ENCODE measurements at regions not wholly inside any gene's neighbourhood (a gene's known extent, or its start where the extent isn't known, plus 50 kb on each side); places are given as distances from the start of the nearest gene placed in this dataset.

DNA sequence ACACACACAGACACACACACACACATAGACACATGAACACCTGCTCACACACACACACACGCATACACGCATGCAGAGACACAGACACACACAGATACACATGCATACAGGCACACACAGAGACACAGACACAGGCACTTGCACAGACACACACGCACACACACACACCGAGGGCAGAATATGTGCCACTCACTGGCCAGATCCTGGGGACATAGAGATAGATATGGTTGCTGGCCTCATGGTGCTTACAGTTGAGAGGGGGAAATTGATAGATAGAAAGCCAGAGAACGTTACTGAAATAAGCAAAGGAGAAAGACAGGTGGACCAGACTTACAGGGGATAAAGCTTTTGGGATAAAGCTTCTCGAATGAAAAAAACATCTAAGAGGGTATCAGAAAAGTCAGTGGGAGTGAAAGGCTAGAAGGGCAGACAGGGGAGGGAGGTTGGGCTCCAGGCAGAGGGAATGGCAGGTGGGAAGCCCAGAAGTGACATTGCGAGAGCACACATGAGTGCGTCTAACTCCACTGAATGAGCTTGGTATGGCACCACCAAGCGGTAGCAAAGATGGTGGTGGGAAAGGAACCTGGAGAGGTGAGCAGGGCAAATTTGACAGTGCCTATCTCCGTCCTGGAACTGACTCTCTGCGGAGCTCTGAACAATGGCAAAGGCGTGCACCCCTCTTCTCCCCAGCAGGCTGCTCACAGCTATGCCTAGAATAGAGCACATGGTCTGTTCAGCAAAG, 390.1 kb upstream of the TRIB2 start:
- DNase-seq = no peak

- no peak for DNase-seq
These were observed 385.8 kb upstream of the TRIB2 start for GRCh38 chr2:12330916-12331315.

DNA sequence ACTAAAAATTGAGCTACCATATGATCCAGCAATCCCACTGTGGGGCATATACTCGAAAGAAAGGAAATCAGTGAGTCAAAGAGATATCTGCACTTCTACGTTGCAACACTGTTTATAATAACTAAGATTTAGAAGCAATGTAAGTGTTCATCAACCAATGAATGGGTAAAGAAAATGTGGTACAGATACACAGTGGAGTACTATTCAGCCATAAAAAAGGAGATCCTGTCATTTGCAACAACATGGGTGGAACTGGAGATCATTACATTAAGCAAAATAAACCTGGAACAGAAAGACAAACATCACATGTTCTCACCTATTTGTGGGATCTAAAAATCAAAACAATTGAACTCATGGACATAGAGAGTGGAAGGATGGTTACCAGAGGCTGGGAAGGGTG, 385.0 kb upstream of the TRIB2 start:
- no peak for DNase-seq

GRCh38 chr2:12333293-12333692, 383.4 kb upstream of the TRIB2 start:
- DNase-seq = no peak

GRCh38 chr2:12334412-12334966, 382.2 kb upstream of the TRIB2 start:
- no peak for DNase-seq

DNA sequence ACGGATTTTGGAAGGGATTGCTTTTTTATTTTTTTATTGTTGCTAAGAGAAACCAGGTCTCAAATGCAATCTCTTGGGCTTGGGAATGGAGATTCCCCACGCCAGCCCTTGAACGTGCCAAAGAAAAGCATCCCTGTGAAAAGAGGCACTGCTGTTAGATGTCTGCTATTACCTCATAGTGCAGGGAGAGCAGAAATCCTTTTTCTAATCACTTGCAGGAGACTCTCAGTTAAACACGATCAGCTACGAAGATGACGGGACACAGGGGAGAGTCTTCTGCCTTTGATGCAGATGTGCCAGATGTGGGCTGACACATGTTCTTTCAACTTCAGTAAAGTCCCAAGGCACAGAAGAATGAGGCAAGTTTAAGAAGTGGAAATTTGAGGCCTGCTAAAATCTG, 381.6 kb upstream of the TRIB2 start:
- no peak for DNase-seq

DNA sequence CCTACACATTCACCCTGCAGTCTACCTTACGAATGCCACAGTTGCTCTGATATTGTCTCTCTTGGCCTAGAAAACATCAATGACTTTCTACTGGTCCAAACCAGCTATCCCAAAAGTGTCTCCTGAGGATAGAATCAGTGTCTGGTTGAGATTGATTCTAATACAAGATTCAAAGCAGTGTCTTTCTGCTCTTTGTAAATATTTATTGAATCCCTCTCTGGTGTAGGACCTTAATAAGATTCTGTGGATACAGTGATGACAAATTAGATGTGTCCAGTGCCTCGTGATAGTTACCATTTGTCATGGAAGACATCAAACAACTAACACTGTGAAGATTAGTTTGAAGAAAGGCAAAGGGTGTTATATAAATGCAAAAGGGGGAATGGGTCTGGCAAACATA, 380.7 kb upstream of the TRIB2 start:
- no peak for DNase-seq

DNA sequence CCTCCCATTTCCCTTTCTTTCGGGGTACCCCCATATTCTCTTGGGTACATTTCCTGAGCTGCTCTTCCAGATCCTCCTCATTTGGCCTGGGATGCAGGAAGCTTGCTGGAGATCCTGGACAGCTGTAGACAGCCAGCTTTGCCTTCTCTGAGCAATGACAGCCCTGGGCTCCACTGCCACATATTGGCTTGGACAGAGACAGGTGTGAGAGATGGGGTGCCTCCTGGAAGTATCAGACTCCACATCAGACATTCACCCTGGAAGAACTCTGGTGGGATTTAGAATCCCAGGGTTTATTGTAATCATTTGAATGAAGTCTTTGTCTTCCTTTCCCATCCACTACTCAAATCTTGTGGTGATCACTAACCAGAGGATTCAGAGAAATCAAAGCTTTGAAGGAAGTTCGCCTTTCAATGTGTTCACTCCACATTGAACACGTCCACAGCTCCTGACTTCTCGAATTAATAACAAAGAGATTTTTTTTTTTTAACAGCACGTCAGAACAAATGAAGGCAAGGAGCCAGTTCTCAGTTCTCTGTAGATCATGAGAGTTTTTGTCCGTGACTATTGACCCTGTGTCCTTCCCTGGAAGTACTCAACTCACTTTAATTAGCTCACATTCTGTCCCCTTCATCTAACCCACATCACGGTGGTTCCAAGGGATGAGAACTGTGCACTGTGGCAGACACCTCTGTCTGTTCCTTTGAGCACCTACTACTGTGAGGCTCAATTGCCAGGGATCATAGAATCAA, 377.6 kb upstream of the TRIB2 start:
- DNase-seq = no peak

DNA sequence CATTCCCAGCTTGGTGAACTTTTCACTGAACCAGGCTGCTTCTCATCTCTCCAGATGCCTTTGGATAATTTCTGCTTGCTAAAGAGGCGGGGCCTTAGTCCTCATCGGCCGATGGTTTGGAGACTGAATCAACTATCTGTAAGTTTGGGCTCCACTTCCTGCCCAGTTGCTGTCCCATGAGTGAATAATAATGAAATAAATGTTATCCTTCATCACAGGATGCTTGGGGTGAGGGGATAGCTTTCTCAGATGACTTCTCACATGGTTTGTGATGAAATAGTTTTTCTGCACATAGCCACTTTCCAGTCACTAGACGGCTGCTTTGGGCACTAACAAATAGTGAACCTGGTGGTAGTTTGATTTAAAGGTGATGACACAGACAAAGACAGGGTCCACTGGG, 376.6 kb upstream of the TRIB2 start:
- DNase-seq = no peak

DNA sequence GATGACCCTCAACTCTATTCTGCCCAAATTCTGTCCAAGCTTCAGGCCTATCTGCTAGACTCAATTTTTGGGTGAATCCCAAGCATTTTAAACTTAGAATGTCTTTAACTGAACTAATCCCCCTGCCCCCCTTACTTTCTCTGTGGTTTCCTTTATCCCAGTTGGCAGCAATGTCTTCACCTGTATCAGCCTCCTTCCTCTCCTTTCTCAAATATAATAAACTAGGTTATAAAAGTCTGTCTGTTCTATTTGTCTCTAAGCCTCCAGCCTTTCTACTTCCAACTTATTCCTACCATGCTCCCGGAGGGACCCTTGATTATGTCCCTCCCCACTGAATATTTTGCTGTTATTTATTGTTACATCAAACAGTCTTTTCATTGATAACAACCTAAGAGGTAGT, 375.5 kb upstream of the TRIB2 start:
- DNase-seq = no peak

DNA sequence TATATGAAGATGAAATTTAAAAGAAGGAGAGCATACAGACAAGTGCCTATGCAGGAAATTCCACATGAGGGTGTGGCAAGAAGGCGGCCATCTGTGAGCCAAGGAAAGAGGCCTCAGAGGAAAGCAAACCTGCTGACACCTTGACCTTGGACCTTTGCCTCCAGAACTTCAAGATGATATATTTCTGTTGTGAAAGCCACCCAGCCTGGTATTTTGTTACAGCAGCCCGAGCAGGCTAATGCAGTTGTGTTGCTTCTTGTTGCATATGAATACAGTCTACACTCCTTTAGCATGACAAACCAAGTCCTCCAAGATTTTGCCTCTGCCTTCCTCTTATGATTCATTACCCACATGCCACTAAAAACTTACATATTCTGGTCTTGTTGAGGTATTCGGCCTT, 374.8 kb upstream of the TRIB2 start:
- DNase-seq = no peak

- no peak for DNase-seq
These were observed 373.6 kb upstream of the TRIB2 start for GRCh38 chr2:12343141-12343540.

GRCh38 chr2:12347066-12347493, 369.7 kb upstream of the TRIB2 start:
- DNase-seq = no peak

GRCh38 chr2:12348216-12348615, 368.5 kb upstream of the TRIB2 start:
- no peak for DNase-seq

GRCh38 chr2:12350821-12351220, 365.9 kb upstream of the TRIB2 start:
- DNase-seq = no peak

DNA sequence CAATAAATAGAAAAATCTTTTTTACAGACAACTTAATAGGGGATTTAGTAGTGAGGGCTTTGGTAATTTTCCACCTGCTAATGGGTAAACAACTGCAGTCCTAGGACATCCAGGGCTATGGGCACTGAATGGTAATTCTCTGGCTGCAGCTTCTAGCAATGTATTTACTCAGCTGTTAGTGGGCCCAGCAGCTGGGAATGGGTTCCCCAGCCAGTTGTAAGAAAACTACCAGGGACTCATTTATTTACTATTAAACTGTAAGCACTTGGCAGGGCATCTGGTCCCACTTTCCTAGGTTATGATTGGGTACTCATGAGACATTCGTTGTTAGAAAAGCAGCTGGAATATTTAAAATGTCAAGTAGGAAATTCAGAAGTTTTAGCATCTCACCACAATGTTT, 363.8 kb upstream of the TRIB2 start:
- no peak for DNase-seq

- DNase-seq = no peak
These were observed 355.2 kb upstream of the TRIB2 start for GRCh38 chr2:12361506-12361905.

GRCh38 chr2:12363138-12363537, 353.6 kb upstream of the TRIB2 start:
- DNase-seq = no peak

DNA sequence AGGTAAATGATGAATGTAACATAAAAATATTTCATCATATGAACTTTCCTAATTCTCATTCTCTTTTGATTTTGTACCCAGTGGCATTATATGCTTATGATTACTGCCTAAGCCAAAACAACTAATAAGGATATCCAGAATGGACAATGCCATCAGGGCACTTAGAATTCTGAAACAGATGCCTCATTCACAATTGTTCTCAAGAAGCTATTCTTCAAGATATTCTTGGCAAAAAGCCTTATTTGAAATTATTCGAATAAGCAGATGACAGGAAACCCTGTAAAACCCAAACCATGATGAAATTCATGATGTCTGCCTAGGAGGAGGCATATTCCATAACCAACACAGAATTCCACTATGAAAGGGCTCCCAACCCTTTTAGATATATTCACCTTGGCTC, 353.2 kb upstream of the TRIB2 start:
- DNase-seq = no peak

- DNase-seq = no peak
These were observed 347.2 kb upstream of the TRIB2 start for GRCh38 chr2:12369566-12369965.

GRCh38 chr2:12376025-12376424, 340.7 kb upstream of the TRIB2 start:
- DNase-seq = peak in 1 of 5 donors; percentile 7

- no peak for DNase-seq
These were observed 337.6 kb upstream of the TRIB2 start for GRCh38 chr2:12379143-12379542.

DNA sequence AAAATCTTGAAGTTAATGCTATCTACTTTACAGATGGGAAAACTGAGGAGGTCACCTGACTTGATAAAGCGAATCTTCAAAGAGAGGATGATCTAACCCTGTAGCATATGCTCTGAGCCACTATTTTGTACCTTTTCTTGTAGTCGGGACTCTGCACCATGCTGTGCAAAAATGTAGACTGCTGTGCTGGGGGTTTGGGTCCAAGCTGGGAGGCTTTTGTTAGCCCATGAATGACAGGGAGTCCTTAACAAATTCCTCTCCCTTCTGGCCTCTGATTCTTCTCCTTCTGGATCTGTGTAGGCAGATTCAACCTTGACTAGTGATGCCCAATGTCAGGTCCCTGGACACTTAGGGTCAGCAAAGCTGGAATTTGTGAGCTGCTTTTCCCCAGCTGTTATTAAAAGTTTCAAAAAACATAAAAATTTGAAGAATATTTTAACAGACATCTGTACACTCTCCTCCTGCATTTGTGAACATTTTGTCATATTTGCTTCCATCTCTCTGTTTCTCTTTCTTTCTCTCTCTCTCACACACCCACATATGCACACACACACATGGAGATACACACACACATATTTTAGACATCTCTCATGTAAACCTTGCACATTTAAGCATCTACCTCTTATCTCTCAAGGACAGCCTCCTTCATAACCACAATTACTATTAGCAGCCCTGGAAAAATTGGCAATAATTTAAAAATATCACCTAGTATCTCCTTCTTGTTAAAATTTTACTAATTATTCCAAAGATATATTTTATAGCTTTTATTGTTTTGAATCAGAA, 335.0 kb upstream of the TRIB2 start:
- no peak for DNase-seq
